ENCODE measurements at regions not wholly inside any gene's neighbourhood (a gene's known extent, or its start where the extent isn't known, plus 50 kb on each side); places are given as distances from the start of the nearest gene placed in this dataset.

- no peak for DNase-seq (ENCODE audit: low read depth, low spot score)
Measured at GRCh38 chr12:93177208-93178153, 200.2 kb upstream of the NUDT4 start.

- DNase-seq (ENCODE audit: low read depth, low spot score), result no peak
Measured at GRCh38 chr12:93178154-93178878, 199.4 kb upstream of the NUDT4 start.

- DNase-seq (ENCODE audit: low read depth, low spot score), result no peak
Measured at GRCh38 chr12:93179792-93180191, 197.9 kb upstream of the NUDT4 start.

- DNase-seq (ENCODE audit: low read depth, low spot score), result no peak
Measured at GRCh38 chr12:93180566-93180965, 197.2 kb upstream of the NUDT4 start.

GRCh38 chr12:93181409-93181965 lies 196.2 kb upstream of the NUDT4 start:
- no peak for DNase-seq (ENCODE audit: low read depth, low spot score)

- no peak for DNase-seq (ENCODE audit: low read depth, low spot score)
Measured at GRCh38 chr12:93183940-93184671, 193.6 kb upstream of the NUDT4 start.

GRCh38 chr12:93184672-93185368 lies 192.9 kb upstream of the NUDT4 start:
- no peak for DNase-seq (ENCODE audit: low read depth, low spot score)

- DNase-seq (ENCODE audit: low read depth, low spot score), result no peak
Measured at GRCh38 chr12:93185369-93185741, 192.4 kb upstream of the NUDT4 start.

- DNase-seq (ENCODE audit: low read depth, low spot score), result no peak
Measured at GRCh38 chr12:93186131-93186530, 191.6 kb upstream of the NUDT4 start.

GRCh38 chr12:93186621-93187020 lies 191.1 kb upstream of the NUDT4 start:
- DNase-seq (ENCODE audit: low read depth, low spot score), result no peak

- no peak for DNase-seq (ENCODE audit: low read depth, low spot score)
Measured at GRCh38 chr12:93191423-93191822, 186.3 kb upstream of the NUDT4 start.

GRCh38 chr12:93191956-93192355 lies 185.8 kb upstream of the NUDT4 start:
- no peak for DNase-seq (ENCODE audit: low read depth, low spot score)

- DNase-seq (ENCODE audit: low read depth, low spot score), result no peak
Measured at GRCh38 chr12:93192878-93193277, 184.8 kb upstream of the NUDT4 start.

- DNase-seq (ENCODE audit: low read depth, low spot score), result no peak
Measured at GRCh38 chr12:93195511-93195910, 182.2 kb upstream of the NUDT4 start.

- DNase-seq (ENCODE audit: low read depth, low spot score), result no peak
Measured at GRCh38 chr12:93197067-93197593, 180.6 kb upstream of the NUDT4 start.

GRCh38 chr12:93198086-93198485 lies 179.6 kb upstream of the NUDT4 start:
- DNase-seq (ENCODE audit: low read depth, low spot score), result no peak

GRCh38 chr12:93199831-93200236 lies 177.9 kb upstream of the NUDT4 start:
- no peak for DNase-seq (ENCODE audit: low read depth, low spot score)

GRCh38 chr12:93200291-93200917 lies 177.3 kb upstream of the NUDT4 start:
- no peak for DNase-seq (ENCODE audit: low read depth, low spot score)

- DNase-seq (ENCODE audit: low read depth, low spot score), result no peak
Measured at GRCh38 chr12:93201990-93202389, 175.7 kb upstream of the NUDT4 start.

- DNase-seq (ENCODE audit: low read depth, low spot score), result no peak
Measured at GRCh38 chr12:93202688-93203087, 175.0 kb upstream of the NUDT4 start.

- DNase-seq (ENCODE audit: low read depth, low spot score), result no peak
Measured at GRCh38 chr12:93203361-93203760, 174.4 kb upstream of the NUDT4 start.
